GM19324 (cell line): ENCODE measurements at regions not wholly inside any gene's neighbourhood (a gene's known extent, or its start where the extent isn't known, plus 50 kb on each side); places are given as distances from the start of the nearest gene placed in this dataset.

Experiments used
- ATAC-seq: cut with Tn5 transposase; IDR thresholded peaks from one replicate; pipeline ENCODE4 v1.9.1; 2021; ENCODE audit warnings: mild to moderate bottlenecking, moderate library complexity; ENCODE audit not compliant: unreplicated experiment, low FRiP score

DNA sequence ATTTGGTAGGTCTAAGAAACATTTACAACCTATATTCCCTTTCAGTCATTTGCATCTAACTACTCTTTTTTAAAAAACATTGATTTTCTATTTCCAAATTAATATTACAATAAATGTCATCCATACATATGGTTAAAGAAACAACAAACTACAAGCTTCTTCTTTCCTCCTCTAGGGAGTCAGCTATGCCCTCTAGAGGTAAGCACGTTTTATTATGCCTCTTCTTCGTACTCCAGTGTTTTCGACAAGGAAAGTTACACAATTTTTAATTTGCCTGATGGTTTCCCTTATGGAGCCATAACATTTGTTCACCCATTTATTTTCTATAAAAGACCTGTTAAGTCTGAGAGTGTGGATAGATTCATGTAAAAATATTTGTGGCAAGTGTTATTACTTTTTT, 183.4 kb upstream of the CDH7 start:
- no peak for ATAC-seq

DNA sequence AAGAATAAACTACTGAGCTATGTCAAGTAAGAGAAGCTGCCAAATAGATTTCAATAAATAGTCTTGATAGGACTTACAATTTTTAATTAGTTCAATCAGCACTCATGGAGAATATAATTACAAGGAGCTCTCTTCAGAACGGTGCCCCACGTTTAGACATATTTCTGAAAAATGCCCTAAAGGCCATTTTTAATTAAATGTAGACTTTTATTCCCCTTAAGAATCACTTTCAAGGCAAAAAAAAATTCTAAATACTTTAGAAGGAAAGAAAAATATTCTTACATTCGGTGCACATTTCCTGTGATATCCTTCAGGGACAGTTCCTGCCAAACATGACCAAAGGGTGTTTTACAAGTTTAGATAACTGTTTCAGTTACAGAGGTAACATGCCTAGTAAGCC, 202.5 kb upstream of the CDH7 start:
- no peak for ATAC-seq

DNA sequence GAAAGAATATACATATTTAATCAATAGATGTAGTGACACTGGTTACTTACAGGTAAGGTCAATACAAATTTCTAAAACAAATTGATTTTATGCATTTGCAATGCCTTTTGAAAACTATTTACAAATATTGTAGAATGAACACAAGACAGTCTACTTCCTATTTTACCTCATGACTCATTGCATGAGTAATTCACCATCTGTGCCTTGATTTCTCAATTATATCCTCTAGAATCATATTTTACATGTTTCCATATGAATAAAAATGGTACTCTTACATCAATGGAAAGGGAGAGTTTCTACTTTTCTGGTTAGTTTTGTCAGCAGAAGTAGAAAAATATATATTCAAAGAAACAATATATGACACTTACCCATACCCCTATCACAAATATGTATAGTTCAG, 203.8 kb upstream of the CDH7 start:
- ATAC-seq: no peak

DNA sequence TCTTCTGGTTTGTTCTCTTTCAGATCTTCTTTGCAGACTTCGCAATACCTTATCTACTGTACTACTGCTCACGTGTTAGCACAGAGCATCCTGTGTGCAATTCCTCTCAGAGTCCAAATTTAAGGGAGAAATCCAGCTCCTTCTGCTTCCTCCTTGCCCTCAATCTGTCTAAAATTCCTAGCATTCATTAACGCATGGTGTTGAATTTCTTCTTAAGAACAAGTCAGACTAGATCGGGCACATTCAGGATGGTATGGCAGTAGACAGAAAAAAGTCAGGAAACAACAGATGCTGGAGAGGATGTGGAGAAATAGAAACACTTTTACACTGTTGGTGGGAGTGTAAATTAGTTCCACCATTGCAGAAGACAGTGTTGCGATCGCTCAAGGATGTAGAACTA, 206.1 kb upstream of the CDH7 start:
- no peak for ATAC-seq

DNA sequence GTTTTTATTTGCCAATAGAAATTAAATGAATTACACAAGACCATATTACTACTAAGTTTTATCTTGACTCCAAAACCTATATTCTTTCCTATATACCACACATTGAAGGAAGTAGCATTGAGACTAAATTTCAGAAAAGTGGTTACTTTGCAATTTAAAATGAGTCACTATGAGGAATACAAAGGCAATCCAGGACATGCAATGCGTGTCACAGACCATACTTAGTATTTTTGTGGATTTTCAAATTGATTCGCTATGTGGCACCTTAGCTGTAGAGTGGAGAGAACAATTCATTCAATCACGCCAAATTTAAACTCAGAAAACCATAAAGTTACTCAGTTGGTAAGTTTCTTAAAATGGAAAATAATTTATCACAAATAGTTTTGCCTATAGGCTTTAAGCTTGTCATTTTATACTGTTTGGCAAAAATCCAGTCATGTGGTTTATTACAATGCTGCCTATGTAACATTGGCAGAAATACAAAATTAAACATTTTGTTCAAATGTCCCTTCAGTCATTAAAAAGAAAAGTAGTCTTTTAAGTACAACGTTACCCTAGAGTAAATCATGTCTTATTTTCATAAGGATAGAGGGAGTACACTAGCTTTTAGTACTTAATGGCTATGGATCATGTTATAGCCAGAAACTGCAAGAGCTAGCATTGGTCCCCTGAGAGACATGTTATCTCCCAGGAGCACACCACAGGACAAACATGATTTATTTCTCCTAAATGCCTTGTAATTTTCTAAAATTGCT, 222.8 kb upstream of the CDH7 start:
- no peak for ATAC-seq

DNA sequence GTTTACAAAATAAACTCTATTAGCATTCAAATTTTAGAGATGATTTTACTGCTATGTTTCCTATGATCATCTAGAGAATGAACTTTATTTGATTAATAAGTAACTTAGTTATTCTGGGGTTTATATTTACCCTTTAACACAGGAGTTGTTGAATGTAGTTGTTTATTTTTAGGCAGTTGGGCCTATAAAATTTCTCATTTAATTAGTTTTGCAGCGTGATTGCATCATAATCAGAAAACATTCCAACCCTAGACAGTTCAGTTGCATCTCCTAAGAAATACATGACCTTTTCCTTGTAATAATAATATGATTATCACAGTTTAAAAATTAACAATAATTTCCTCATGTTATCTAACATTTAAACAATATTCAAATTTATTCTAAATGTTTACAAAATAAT, 224.7 kb upstream of the CDH7 start:
- no peak for ATAC-seq

DNA sequence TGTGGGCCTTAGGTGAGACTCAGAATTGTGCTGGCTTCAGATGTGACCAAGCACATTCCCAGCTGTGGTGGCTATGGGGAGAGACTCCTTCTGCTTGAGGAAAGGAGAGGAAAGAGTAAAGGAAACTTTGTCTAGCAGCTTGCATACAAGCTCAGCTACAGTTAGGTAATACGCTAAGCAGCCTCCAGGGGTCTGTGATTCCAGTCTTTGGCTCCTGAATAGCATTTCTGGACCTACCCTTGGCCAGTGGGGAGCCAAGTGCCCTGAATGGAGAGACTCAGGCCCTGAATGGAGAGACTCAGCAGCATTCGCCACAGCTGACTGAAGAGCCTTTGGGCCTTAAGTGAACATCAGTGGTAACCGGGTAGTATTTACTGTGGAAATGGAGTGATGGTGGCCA, 227.4 kb upstream of the CDH7 start:
- no peak for ATAC-seq

DNA sequence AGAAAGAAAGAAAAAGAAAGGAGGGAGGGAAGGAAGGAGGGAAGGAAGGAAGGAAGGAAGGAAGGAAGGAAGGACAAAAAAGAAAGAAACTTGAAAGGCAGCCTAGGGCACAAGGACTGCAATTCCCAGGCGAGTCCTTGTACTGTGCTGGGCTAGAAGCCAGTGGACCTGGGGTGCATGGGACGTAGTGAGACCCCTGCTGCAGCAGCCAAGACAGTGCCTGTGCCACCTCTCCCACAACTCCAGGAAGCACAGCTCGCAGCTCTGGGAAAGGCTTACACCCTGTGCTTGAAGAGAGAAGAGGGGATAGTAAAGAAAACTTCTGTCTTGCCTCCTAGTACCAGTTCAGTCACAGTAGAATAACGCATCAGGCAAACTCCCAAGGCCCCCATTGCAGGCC, 227.9 kb upstream of the CDH7 start:
- ATAC-seq: no peak

DNA sequence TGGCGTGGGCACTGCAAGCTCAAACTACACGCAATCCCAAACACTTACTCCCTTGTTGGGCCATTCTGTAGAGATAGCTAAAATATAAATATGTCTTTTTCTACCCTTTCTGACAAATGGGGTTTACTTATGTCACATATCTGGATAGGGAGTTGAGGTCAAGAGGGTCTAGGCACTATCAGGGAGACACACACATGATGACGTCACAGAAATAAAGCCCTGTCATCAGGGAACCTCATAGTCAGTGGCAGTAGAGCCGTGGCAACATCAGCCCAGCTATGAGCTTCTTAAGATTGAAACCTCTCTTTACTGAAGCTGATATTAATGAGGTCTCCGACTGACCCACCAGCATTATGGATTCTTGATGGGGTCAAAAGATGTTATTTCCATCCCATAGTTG, 234.6 kb upstream of the CDH7 start:
- ATAC-seq: no peak

DNA sequence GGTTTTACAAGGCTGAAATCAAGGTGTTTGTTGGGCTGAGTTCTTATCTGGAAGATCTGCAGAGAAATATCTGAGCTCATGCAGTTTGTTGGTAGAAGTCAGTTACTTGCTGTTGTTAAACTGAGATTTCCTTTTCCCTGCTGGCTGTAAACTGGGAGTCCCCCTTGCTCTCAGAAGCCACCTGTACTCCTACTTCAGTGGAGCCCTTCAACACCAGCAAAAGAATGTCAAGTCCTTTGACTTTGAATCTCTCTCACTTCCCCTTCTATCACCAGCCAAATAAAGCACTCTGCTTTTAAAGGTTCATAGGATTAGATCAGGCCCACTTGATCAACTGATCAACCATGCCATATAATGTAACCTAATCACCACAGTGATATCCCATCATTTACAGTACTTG, 252.2 kb upstream of the CDH7 start:
- ATAC-seq: no peak

DNA sequence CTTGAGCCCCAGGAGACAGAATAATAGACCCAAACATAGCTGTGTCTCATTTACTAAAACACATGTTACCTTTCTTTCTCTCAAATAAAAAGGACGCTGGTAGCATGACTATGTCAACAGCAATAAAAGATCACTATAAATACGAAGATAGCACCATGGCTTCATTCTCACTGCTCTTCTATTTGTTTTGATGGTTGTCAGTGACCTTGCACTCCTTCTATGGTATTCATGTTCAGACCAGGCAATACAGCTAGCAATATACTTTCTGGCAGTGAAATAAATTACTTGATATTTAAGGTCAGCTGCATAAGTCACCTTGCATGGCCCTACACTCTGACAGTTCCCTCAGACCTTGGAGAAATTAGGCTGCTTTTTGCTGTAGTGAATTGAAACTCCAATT, 263.2 kb upstream of the CDH7 start:
- ATAC-seq: no peak

DNA sequence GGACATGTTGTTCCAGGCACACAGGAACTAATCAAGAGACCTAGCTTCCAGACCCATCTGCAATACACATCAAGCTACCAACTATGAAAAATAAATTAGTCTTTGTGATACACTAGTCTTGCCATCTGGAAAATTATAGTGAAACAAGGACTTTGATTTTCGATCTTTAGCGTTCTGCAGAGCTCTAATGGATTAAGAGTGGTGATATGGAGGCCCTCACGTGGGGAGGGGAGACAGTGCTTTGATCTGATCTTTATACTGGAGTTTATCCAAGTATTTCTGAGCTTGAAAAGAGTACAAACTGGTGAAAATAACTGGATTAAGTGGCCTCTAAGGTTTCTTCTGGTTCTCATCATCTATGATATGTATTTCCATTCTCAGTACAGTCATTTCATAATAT, 273.4 kb upstream of the CDH7 start:
- ATAC-seq: no peak

DNA sequence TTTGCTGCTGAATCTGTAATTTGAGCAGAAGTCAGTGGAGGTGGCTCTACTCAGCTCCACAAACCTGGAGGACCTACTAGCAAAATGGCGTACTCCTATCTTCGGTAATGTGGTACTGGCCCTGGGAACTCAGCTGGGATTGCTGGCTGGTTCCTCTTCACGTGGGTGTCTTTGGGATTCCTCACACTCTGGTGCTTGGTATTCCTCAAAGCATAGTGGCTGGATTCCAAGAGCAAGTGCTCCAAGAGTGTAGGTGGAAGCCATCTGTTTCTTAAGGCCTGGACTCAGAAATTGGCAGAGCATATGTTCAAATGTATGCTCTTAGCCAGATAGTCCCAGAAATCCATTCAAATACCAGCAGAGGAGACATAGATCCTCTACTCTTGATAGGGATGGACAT, 281.9 kb upstream of the CDH7 start:
- no peak for ATAC-seq

DNA sequence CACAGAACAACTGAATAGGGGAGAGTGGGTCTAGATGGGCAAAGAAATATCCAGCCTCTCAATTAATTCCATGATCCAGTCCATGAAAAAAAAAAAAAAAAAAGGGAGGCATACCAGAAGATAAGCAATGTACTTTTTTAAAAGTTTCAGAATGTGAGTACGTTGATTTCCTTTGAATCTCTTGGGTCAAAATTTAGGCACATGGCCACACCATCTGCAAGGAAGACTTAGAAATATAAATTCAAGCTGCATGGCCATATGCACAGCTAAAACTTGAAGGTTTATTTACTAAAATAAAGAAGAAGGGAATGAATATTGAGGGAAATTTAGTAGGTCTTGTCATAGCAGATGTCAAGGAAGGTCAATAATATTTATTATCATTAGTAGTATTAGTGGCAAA, 286.5 kb upstream of the CDH7 start:
- ATAC-seq: no peak

DNA sequence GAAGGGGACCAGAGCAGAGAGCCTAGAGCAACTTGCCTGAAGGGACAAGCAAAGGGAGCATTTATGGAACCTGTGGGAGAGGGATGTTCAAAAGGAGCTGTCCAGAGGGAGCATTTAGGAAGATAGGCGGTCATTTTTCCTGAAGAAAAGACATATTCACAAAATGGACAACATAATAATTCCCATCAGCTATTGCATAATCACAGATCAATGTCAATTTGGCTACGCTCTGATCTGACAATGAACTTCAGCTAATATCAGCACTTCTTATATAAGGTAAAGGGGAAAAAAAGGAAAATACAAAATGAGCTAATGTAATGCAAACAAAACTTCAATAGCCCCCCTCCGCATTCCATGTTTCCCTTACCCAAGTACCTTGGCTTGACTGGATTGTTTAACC, 291.1 kb upstream of the CDH7 start:
- no peak for ATAC-seq

DNA sequence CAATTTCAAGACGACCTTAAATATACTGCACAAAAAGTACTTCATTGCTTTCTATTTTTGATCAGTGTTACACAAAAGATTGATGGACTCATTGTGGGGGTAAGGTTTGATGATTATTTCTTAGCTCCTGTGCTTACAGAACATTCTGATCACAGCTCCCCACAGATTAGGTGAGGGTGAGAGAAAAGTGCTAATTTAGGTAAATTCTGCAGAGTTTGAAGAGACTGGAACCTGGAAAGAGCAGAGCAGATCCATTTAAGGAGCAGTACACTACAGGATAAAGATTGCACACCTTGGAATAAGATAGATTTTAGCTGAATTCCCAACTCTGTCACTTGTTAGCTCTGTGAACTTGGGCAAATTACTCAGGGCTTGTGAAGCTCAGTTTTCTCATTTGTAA, 291.9 kb upstream of the CDH7 start:
- ATAC-seq: no peak

DNA sequence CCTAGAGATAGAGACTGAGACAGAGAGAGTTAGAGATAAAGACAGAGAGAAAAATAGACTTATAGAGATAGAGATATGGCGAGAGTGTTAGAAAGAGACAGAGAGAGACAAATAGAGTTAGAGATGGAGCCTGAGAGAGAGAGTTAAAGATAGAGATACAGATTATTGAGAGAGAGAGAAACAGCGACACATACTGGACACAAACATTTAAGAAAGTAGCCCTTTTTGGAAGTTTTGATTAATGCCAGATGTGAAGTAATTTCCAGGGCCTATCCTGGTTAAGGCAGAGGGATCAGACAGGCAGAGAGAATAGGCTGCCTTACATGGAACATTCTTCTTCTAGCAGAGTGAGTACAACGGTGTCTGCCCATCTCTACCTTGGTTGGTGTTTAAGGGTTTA, 311.6 kb upstream of the CDH7 start:
- ATAC-seq: no peak

DNA sequence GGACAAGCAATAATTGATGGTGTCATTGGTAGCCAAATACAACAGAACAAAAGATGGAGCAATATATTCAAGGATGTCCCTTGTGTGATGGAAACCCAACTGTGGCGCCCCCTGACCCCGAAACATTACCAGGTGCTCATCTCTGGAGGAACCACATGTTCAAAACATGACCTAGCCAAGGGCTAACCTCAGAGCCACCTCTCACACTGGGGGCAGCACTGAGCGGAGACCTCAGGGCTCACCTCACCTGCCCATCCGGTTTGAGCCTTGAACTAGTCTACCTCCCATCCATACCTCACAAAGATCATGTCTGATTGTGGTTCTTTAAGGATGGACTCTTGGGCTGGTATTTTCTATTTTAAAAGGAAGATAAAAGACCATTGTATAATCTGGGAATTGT, 314.4 kb upstream of the CDH7 start:
- no peak for ATAC-seq

DNA sequence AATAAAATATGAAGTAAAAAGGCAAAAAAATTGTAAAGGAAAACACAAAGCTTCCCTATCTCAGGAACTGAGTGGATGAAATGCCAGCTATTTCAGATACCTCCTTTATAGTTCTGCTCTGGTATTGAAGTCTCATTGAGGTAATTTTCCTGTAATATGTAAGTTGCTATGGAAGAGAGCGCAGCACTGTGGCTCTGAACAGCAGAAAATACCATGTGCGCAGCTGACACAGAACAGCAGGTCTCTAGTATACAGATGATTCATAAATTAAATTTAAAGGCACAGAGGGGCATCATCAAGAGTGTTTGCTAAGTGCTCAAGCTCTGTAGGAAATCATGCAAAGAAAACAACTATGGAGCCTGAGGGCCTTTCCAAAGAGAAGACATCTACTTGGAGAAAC, 315.3 kb upstream of the CDH7 start:
- ATAC-seq: no peak

DNA sequence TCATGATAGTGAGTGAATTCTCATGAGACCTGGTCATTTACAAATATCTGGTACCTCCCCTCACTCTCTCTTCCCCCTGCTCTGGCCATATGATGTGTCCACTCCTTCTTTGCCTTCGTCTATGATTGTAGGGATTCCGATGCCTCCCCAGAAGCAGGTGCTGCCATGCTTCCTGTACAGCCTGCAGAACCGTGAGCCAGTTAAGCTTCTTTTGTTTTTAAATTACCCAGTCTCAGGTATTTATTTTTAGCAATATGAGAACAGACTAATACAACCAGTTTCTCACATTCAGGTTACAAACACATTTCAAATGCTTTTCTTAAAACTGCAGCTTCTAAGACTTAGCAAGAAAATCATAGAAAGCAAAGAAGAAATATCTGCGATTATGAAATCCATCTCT, 321.2 kb upstream of the CDH7 start:
- no peak for ATAC-seq

DNA sequence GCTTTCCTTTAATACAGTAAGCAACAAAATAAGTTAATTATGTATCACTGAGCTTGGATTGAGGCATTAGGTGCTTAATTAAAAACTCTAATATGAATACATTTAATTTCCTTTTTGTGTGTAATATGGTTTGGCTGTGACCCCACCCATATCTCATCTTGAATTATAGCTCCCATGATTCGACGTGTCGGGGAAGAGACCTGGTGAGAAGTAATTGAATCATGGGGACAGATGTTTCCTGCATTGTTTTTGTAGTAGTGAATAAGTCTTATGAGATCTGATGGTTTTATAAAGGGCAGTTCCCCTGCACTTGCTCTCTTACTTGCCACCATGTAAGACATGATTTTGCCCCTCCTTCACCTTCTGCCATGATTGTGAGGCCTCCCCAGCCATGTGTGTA, 325.4 kb upstream of the CDH7 start:
- ATAC-seq: no peak

DNA sequence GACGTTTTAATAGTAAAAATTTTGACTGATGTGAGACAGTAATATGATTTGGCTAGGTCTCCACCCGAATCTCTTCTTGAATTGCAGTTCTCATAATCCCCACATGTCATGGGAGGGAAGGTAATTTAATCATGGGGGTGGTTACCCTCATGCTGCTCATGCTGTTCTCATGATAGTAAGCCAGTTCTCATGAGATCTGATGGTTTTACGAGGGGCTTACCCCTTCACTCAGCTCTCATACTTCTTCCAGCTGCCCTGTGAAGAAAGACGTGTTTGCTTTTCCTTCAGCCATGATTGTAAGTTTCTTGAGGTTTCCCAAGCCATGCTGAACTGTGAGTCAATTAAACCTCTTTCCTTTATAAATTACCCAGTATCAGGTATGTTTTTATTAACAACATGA, 327.0 kb upstream of the CDH7 start:
- ATAC-seq: no peak

DNA sequence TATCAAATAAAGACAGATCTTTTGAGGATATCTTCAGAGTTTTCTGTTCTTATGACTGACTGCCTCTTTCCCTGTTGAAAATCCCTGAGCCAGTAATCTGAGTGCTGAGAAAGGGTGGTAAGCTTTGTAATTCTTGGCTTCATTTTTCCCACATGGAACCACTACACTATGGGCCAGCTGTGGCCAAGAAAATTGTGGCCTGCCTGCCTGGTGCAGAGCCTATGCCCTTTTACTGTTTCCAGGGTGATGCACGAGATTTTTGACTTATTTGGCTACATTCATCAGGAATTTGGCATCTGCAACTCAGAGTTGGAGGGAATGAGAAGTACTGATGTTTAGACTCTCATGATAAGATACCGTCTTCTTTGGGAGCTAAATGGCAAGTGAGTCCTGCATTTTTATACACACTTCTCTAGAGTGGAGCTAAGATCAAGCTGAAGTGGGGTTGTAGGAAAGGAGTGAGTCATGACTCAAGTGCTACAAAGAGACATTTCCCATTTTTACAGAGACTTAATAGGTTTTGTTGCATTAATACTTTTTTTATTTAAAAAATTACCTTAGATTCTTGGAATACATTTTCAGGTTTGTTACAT, 328.2 kb upstream of the CDH7 start:
- no peak for ATAC-seq
